Epithelial cell of proximal tubule (primary cell): ENCODE measurements at regions not wholly inside any gene's neighbourhood (a gene's known extent, or its start where the extent isn't known, plus 50 kb on each side); places are given as distances from the start of the nearest gene placed in this dataset.

Source experiments
- DNase-seq: peaks from one replicate; pipeline ENCODE4 v3.0.0-alpha.2; 2011; ENCODE audit warnings: low read depth
- H3K4me3 ChIP-seq: 2 replicates; pipeline ENCODE4 v1.5.1; 2011; ENCODE audit warnings: low read depth, mild to moderate bottlenecking, low read length
- CTCF ChIP-seq: conservative IDR thresholded peaks from 2 replicates; pipeline ENCODE4 v1.5.1; 2012; ENCODE audit warnings: low read depth, mild to moderate bottlenecking, low read length

GRCh38 chr6:56359201-56359899 is 112.0 kb upstream of the COL21A1 start:
- peak; percentile 83 for TF ChIP-seq CTCF
- H3K4me3 ChIP-seq = no peak overlapping the region
- no peak for DNase-seq

- no peak overlapping the region for H3K4me3 ChIP-seq
- no peak for TF ChIP-seq CTCF
- no peak for DNase-seq
Measured at GRCh38 chr6:56357616-56358373, 110.4 kb upstream of the COL21A1 start.

- DNase-seq = no peak
- no peak for TF ChIP-seq CTCF
- H3K4me3 ChIP-seq = no peak overlapping the region
Measured at GRCh38 chr6:56356426-56356825, 109.0 kb upstream of the COL21A1 start.

- TF ChIP-seq CTCF = no peak
- H3K4me3 ChIP-seq = no peak overlapping the region
- no peak for DNase-seq
Measured at GRCh38 chr6:56353860-56354259, 106.5 kb upstream of the COL21A1 start.

GRCh38 chr6:56350628-56351260 is 103.4 kb upstream of the COL21A1 start:
- no peak overlapping the region for H3K4me3 ChIP-seq
- no peak for DNase-seq
- TF ChIP-seq CTCF = no peak

GRCh38 chr6:56349194-56349593 is 101.8 kb upstream of the COL21A1 start:
- no peak overlapping the region for H3K4me3 ChIP-seq
- no peak for DNase-seq
- no peak for TF ChIP-seq CTCF

- H3K4me3 ChIP-seq = no peak overlapping the region
- no peak for DNase-seq
- no peak for TF ChIP-seq CTCF
Measured at GRCh38 chr6:56348578-56348977, 101.2 kb upstream of the COL21A1 start.
